ENCODE measurements at regions not wholly inside any gene's neighbourhood (a gene's known extent, or its start where the extent isn't known, plus 50 kb on each side); places are given as distances from the start of the nearest gene placed in this dataset.

- in situ Hi-C loops (cut with MboI; ENCODE audit: low sequenced_read_pairs) = no loop called here
- no peaks in the 10 kb centered on the region for H3K27me3 ChIP-seq (ENCODE audit: low read depth)
- H3K36me3 ChIP-seq (replicated peaks) = no peaks in the 10 kb centered on the region
- H3K9me3 ChIP-seq = no peaks in the 10 kb centered on the region
- DNase-seq (ENCODE audit: low spot score in 2 of 2) = no peak
- H3K4me1 ChIP-seq = no peaks in the 10 kb centered on the region
- no peak overlapping the region for H3K4me3 ChIP-seq
Measured at GRCh38 chr2:226396541-226396940, 403.1 kb downstream of the IRS1 start.

- in situ Hi-C loops (cut with MboI; ENCODE audit: low sequenced_read_pairs) = no loop called here
- H3K36me3 ChIP-seq (replicated peaks) = no peaks in the 10 kb centered on the region
Measured at GRCh38 chr2:226387499-226387942, 412.1 kb downstream of the IRS1 start.

GRCh38 chr2:226383461-226383860 is 416.2 kb downstream of the IRS1 start:
- H3K36me3 ChIP-seq (replicated peaks) = no peaks in the 10 kb centered on the region
- no peak for DNase-seq (ENCODE audit: low spot score in 2 of 2)
- no peaks in the 10 kb centered on the region for H3K4me1 ChIP-seq
- H3K9me3 ChIP-seq = no peaks in the 10 kb centered on the region
- in situ Hi-C loops (cut with MboI; ENCODE audit: low sequenced_read_pairs) = no loop called here
- H3K27me3 ChIP-seq (ENCODE audit: low read depth) = 0 out of 2 replicates have a peak, but pooled peaks cover 2% of the 10 kb centered on the region
- no peak overlapping the region for H3K4me3 ChIP-seq

More at GRCh38 chr2:226387499-226387942, 412.1 kb downstream of the IRS1 start:
- DNase-seq (ENCODE audit: low spot score in 2 of 2) = no peak
- Histone ChIP-seq H3K9me3 (no peaks in the 10 kb centered on the region), H3K4me1 (no peaks in the 10 kb centered on the region), H3K27me3 (ENCODE audit: low read depth) (no peaks in the 10 kb centered on the region), H3K4me3 (no peak overlapping the region)

- no peaks in the 10 kb centered on the region for H3K4me1 ChIP-seq
- no peak for DNase-seq (ENCODE audit: low spot score in 2 of 2)
- in situ Hi-C loops (cut with MboI; ENCODE audit: low sequenced_read_pairs) = no loop called here
- H3K27me3 ChIP-seq (ENCODE audit: low read depth) = 0 out of 2 replicates have a peak, but pooled peaks cover 2% of the 10 kb centered on the region
- no peaks in the 10 kb centered on the region for H3K9me3 ChIP-seq
- H3K4me3 ChIP-seq = no peak overlapping the region
- H3K36me3 ChIP-seq (replicated peaks) = no peaks in the 10 kb centered on the region
Measured at GRCh38 chr2:226380679-226381078, 418.9 kb downstream of the IRS1 start.

- no peaks in the 10 kb centered on the region for H3K9me3 ChIP-seq
- no peaks in the 10 kb centered on the region for H3K4me1 ChIP-seq
- in situ Hi-C loops (cut with MboI; ENCODE audit: low sequenced_read_pairs) = no loop called here
- DNase-seq (ENCODE audit: low spot score in 2 of 2) = no peak
- no peaks in the 10 kb centered on the region for H3K36me3 ChIP-seq (replicated peaks)
- H3K27me3 ChIP-seq (ENCODE audit: low read depth) = 0 out of 2 replicates have a peak, but pooled peaks cover 2% of the 10 kb centered on the region
- no peak overlapping the region for H3K4me3 ChIP-seq
Measured at GRCh38 chr2:226378753-226379705, 420.6 kb downstream of the IRS1 start.

GRCh38 chr2:226376516-226377180 is 423.0 kb downstream of the IRS1 start:
- Histone ChIP-seq H3K27me3 (ENCODE audit: low read depth) (0 out of 2 replicates have a peak, but pooled peaks cover 2% of the 10 kb centered on the region), H3K9me3 (no peaks in the 10 kb centered on the region), H3K4me1 (no peaks in the 10 kb centered on the region), H3K36me3 (replicated peaks) (no peaks in the 10 kb centered on the region), H3K4me3 (no peak overlapping the region)
- DNase-seq (ENCODE audit: low spot score in 2 of 2) = no peak
- in situ Hi-C loops (cut with MboI; ENCODE audit: low sequenced_read_pairs) = no loop called here

GRCh38 chr2:226366920-226367319 is 432.7 kb downstream of the IRS1 start:
- in situ Hi-C loops (cut with MboI; ENCODE audit: low sequenced_read_pairs) = no loop called here

GRCh38 chr2:226364217-226364616 is 435.4 kb downstream of the IRS1 start:
- DNase-seq (ENCODE audit: low spot score in 2 of 2) = no peak
- no peaks in the 10 kb centered on the region for H3K27me3 ChIP-seq (ENCODE audit: low read depth)
- no peaks in the 10 kb centered on the region for H3K9me3 ChIP-seq
- H3K36me3 ChIP-seq (replicated peaks) = no peaks in the 10 kb centered on the region
- no peak overlapping the region for H3K4me3 ChIP-seq
- in situ Hi-C loops (cut with MboI; ENCODE audit: low sequenced_read_pairs) = no loop called here
- no peaks in the 10 kb centered on the region for H3K4me1 ChIP-seq

More at GRCh38 chr2:226366920-226367319, 432.7 kb downstream of the IRS1 start:
- H3K36me3 ChIP-seq (replicated peaks) = no peaks in the 10 kb centered on the region
- no peaks in the 10 kb centered on the region for H3K9me3 ChIP-seq
- no peak for DNase-seq (ENCODE audit: low spot score in 2 of 2)
- no peaks in the 10 kb centered on the region for H3K27me3 ChIP-seq (ENCODE audit: low read depth)
- H3K4me1 ChIP-seq = no peaks in the 10 kb centered on the region
- no peak overlapping the region for H3K4me3 ChIP-seq

GRCh38 chr2:226362980-226363379 is 436.6 kb downstream of the IRS1 start:
- no peak for DNase-seq (ENCODE audit: low spot score in 2 of 2)
- in situ Hi-C loops (cut with MboI; ENCODE audit: low sequenced_read_pairs) = no loop called here

GRCh38 chr2:226360658-226361057 is 439.0 kb downstream of the IRS1 start:
- no peaks in the 10 kb centered on the region for H3K4me1 ChIP-seq
- H3K9me3 ChIP-seq = no peaks in the 10 kb centered on the region
- DNase-seq (ENCODE audit: low spot score in 2 of 2) = no peak
- no peaks in the 10 kb centered on the region for H3K27me3 ChIP-seq (ENCODE audit: low read depth)
- no peaks in the 10 kb centered on the region for H3K36me3 ChIP-seq (replicated peaks)
- in situ Hi-C loops (cut with MboI; ENCODE audit: low sequenced_read_pairs) = no loop called here
- H3K4me3 ChIP-seq = no peak overlapping the region

More at GRCh38 chr2:226362980-226363379, 436.6 kb downstream of the IRS1 start:
- H3K4me3 ChIP-seq = no peak overlapping the region
- H3K27me3 ChIP-seq (ENCODE audit: low read depth) = no peaks in the 10 kb centered on the region
- H3K36me3 ChIP-seq (replicated peaks) = no peaks in the 10 kb centered on the region
- no peaks in the 10 kb centered on the region for H3K9me3 ChIP-seq
- H3K4me1 ChIP-seq = no peaks in the 10 kb centered on the region

GRCh38 chr2:226358688-226359087 is 440.9 kb downstream of the IRS1 start:
- Histone ChIP-seq H3K27me3 (ENCODE audit: low read depth) (no peaks in the 10 kb centered on the region), H3K4me1 (no peaks in the 10 kb centered on the region), H3K36me3 (replicated peaks) (no peaks in the 10 kb centered on the region), H3K4me3 (no peak overlapping the region), H3K9me3 (no peaks in the 10 kb centered on the region)
- in situ Hi-C loops (cut with MboI; ENCODE audit: low sequenced_read_pairs) = no loop called here
- DNase-seq (ENCODE audit: low spot score in 2 of 2) = no peak

GRCh38 chr2:226357816-226358215 is 441.8 kb downstream of the IRS1 start:
- DNase-seq (ENCODE audit: low spot score in 2 of 2) = no peak
- H3K4me1 ChIP-seq = no peaks in the 10 kb centered on the region
- no peak overlapping the region for H3K4me3 ChIP-seq
- in situ Hi-C loops (cut with MboI; ENCODE audit: low sequenced_read_pairs) = no loop called here
- H3K9me3 ChIP-seq = no peaks in the 10 kb centered on the region
- H3K27me3 ChIP-seq (ENCODE audit: low read depth) = no peaks in the 10 kb centered on the region
- H3K36me3 ChIP-seq (replicated peaks) = no peaks in the 10 kb centered on the region

- DNase-seq (ENCODE audit: low spot score in 2 of 2) = no peak
- H3K27me3 ChIP-seq (ENCODE audit: low read depth) = no peaks in the 10 kb centered on the region
- H3K4me3 ChIP-seq = no peak overlapping the region
- no peaks in the 10 kb centered on the region for H3K9me3 ChIP-seq
- H3K36me3 ChIP-seq (replicated peaks) = no peaks in the 10 kb centered on the region
- in situ Hi-C loops (cut with MboI; ENCODE audit: low sequenced_read_pairs) = no loop called here
- H3K4me1 ChIP-seq = no peaks in the 10 kb centered on the region; the same call in 1 of the 2 replicates
Measured at GRCh38 chr2:226355600-226355999, 444.0 kb downstream of the IRS1 start.

- no peaks in the 10 kb centered on the region for H3K27me3 ChIP-seq (ENCODE audit: low read depth)
- DNase-seq (ENCODE audit: low spot score in 2 of 2) = no peak
- H3K4me3 ChIP-seq = no peak overlapping the region
- no peaks in the 10 kb centered on the region; the same call in 1 of the 2 replicates for H3K4me1 ChIP-seq
- no peaks in the 10 kb centered on the region for H3K36me3 ChIP-seq (replicated peaks)
- no peaks in the 10 kb centered on the region for H3K9me3 ChIP-seq
- in situ Hi-C loops (cut with MboI; ENCODE audit: low sequenced_read_pairs) = no loop called here
Measured at GRCh38 chr2:226354434-226354833, 445.2 kb downstream of the IRS1 start.

All from HAP-1 (cell line).